ENCODE measurements at regions not wholly inside any gene's neighbourhood (a gene's known extent, or its start where the extent isn't known, plus 50 kb on each side); places are given as distances from the start of the nearest gene placed in this dataset.
A peak's percentile ranks its signal among the peaks of the same experiment; 100 is the strongest.

DNA sequence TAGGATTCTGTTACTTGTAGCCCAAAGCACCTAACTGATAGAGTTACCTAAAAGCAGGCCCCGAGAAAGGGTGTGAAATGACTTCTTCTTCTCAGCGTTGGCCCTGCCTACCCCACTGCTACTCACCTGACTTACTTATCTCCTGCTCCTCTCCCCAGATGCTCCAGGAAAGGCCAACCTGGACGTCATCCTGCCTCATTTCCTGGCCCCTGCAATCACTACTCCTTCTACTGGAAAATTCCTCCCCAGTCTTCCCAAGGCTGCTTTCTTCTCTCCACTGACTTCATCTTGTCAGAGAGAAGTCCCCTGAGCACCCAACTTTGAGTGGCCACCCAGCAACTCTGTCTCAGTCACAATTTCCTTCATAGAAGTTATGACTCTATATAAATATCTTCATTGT, 63.4 kb upstream of the KLF7 start:
- Histone ChIP-seq H3K27ac (ENCODE audit: low read depth in 1 of 2, low read length in 2 of 2) (no peak overlapping the region), H4K20me1 (ENCODE audit: insufficient read depth, low read length) (no peaks in the 10 kb centered on the region), H3K4me2 (replicated peaks; ENCODE audit: extremely low read depth, low read length, poor library complexity, severe bottlenecking) (no peak overlapping the region), H2AFZ (ENCODE audit: insufficient read depth, low read depth, low read length, poor library complexity, severe bottlenecking) (no peak overlapping the region), H3K36me3 (replicated peaks in 1 of 2; ENCODE audit: control insufficient read depth in 1 of 2, insufficient read depth in 2 of 2, low read length in 2 of 2) (no peaks in the 10 kb centered on the region), H3K27me3 (ENCODE audit: control insufficient read depth in 2 of 2, insufficient read depth in 2 of 2, low read length in 2 of 2) (no peaks in the 10 kb centered on the region), H3K9me3 (replicated peaks in 1 of 2; ENCODE audit: control insufficient read depth in 1 of 2, insufficient read depth in 1 of 2, low read length in 2 of 2) (peaks cover 3% of the 10 kb centered on the region in 2 donors), H3K79me2 (ENCODE audit: insufficient read depth, low read length) (no peaks in the 10 kb centered on the region), H3K9ac (ENCODE audit: insufficient read depth, low read length, poor library complexity, severe bottlenecking) (no peak overlapping the region), H3K4me3 (replicated peaks in 1 of 3; ENCODE audit: low read depth in 2 of 3, low read length in 3 of 3) (no peak overlapping the region), H3K4me1 (ENCODE audit: control insufficient read depth in 1 of 2, insufficient read depth in 2 of 2, low read length in 2 of 2) (peaks cover 24 to 28% of the 10 kb centered on the region in 2 donors)
- H3K4me3 Mint-ChIP-seq = no peak overlapping the region
- peaks cover 37% of the 10 kb centered on the region for H3K4me1 Mint-ChIP-seq
- intact Hi-C loops (cut with micrococcal nuclease) = loop anchor here in 1 of 2 donors (10.0 kb wide), 1 partner anchor 46 kb away; no protein-coding TSS in a partner anchor
- H3K27ac Mint-ChIP-seq = peak overlapping the region in 1 of 7 donors; percentile 63
- 70% methylated on average over 3 of the region's 3 CpGs for WGBS (ENCODE audit: insufficient coverage)
- TF ChIP-seq CTCF (IDR thresholded peaks at IDR 0.05) = no peak
- H3K36me3 Mint-ChIP-seq = peaks cover 0 to 2% of the 10 kb centered on the region in 2 donors
- DNase-seq = no peak
- peaks cover 0 to 9% (median 3%) of the 10 kb centered on the region in 3 donors for H3K27me3 Mint-ChIP-seq (ENCODE audit: low read depth in 3 of 3)
- H3K9me3 Mint-ChIP-seq = peaks cover 9 to 24% (median 11%) of the 10 kb centered on the region in 7 donors

DNA sequence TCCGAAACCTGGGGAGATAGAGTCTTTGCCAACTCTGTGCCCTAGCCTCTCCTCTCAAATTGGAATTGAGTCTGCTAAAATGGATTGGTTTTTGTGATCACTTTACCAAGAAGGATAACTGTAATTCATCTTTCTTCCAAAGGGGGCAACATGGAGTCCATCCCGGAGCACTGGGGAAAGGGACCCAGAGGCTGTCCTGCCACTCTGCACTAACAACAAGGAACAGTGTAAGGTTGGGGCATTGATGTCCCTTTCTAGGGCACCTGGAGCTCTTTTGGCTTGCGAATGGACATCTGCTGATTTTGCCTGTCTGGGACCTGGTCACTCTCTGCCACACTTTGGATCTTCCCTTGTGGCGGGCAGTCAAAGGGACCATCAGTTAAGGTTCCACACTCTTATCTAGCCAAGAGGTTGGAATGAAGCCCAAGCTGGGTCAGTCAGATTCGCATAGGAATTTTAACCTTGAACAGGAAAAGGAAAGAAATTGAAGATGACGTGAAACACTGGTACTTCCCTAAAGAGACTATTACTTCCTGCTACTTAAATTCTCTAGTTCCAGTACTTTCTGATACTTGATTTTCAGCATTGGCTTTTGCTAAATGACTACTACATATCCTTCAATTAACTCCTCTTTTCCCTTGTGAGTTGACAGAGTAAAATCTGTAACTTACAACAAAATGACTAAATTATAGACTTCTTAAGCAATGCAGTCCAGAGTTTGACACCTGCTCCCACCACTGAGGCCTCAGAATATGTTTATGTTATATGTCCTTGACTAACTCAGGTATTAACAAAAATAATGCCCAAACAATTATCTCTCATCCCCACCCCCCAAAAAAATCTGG, 64.7 kb upstream of the KLF7 start:
- Histone ChIP-seq H3K4me3 (replicated peaks in 1 of 3; ENCODE audit: low read depth in 2 of 3, low read length in 3 of 3) (peak overlapping the region in 1 of 3 experiments; percentile 14), H3K9me3 (replicated peaks in 1 of 2; ENCODE audit: control insufficient read depth in 1 of 2, insufficient read depth in 1 of 2, low read length in 2 of 2) (peaks cover 6 to 16% of the 10 kb centered on the region in 2 donors), H4K20me1 (ENCODE audit: insufficient read depth, low read length) (no peaks in the 10 kb centered on the region), H3K4me1 (ENCODE audit: control insufficient read depth in 1 of 2, insufficient read depth in 2 of 2, low read length in 2 of 2) (peaks cover 23 to 26% of the 10 kb centered on the region in 2 donors), H2AFZ (ENCODE audit: insufficient read depth, low read depth, low read length, poor library complexity, severe bottlenecking) (peak overlapping the region; percentile 43), H3K79me2 (ENCODE audit: insufficient read depth, low read length) (no peaks in the 10 kb centered on the region), H3K9ac (ENCODE audit: insufficient read depth, low read length, poor library complexity, severe bottlenecking) (no peak overlapping the region), H3K4me2 (replicated peaks; ENCODE audit: extremely low read depth, low read length, poor library complexity, severe bottlenecking) (peak overlapping the region; percentile 30), H3K36me3 (replicated peaks in 1 of 2; ENCODE audit: control insufficient read depth in 1 of 2, insufficient read depth in 2 of 2, low read length in 2 of 2) (no peaks in the 10 kb centered on the region), H3K27me3 (ENCODE audit: control insufficient read depth in 2 of 2, insufficient read depth in 2 of 2, low read length in 2 of 2) (no peaks in the 10 kb centered on the region), H3K27ac (ENCODE audit: low read depth in 1 of 2, low read length in 2 of 2) (peak overlapping the region; percentile 4 to 74)
- peaks cover 4 to 5% of the 10 kb centered on the region in 2 donors for H3K36me3 Mint-ChIP-seq
- H3K27me3 Mint-ChIP-seq (ENCODE audit: low read depth in 3 of 3) = peaks cover 0 to 9% (median 3%) of the 10 kb centered on the region in 3 donors
- peak; percentile 73 for TF ChIP-seq CTCF (IDR thresholded peaks at IDR 0.05)
- peak in 2 of 3 donors; percentile 53 to 60 for DNase-seq
- peak overlapping the region; percentile 79 to 93 (median 85) for H3K27ac Mint-ChIP-seq
- intact Hi-C loops (cut with micrococcal nuclease) = no loop called here
- peaks cover 11 to 33% (median 21%) of the 10 kb centered on the region in 7 donors for H3K9me3 Mint-ChIP-seq
- H3K4me3 Mint-ChIP-seq = peak overlapping the region in 1 of 2 donors; percentile 78
- H3K4me1 Mint-ChIP-seq = peaks cover 27% of the 10 kb centered on the region
- 100% methylated on average over 2 of the region's 6 CpGs for WGBS (ENCODE audit: insufficient coverage)
